HL-60 (cell line): ENCODE measurements at regions not wholly inside any gene's neighbourhood (a gene's known extent, or its start where the extent isn't known, plus 50 kb on each side); places are given as distances from the start of the nearest gene placed in this dataset.

ENCODE experiments used
- CTCF ChIP-seq: IDR thresholded peaks from one replicate; pipeline ENCODE4 v1.5.1; 2011; ENCODE audit warnings: low read length, control low read depth, inconsistent platforms; ENCODE audit not compliant: insufficient read depth
- GABPA ChIP-seq: IDR thresholded peaks from 2 replicates; pipeline ENCODE4 v1.6.1; 2012; ENCODE audit warnings: low read depth
- POLR2AphosphoS5 ChIP-seq: IDR thresholded peaks from 2 replicates; pipeline ENCODE4 v1.6.1; 2012; ENCODE audit warnings: low read depth
- REST ChIP-seq: IDR thresholded peaks from 2 replicates; pipeline ENCODE4 v1.6.1; 2012; ENCODE audit warnings: low read depth; ENCODE audit not compliant: insufficient replicate concordance

GRCh38 chr14:61994589-61994988 is 232.4 kb downstream of the SNAPC1 start:
- TF ChIP-seq CTCF (no peak), REST (no peak), POLR2AphosphoS5 (no peak), GABPA (no peak)
